SK-N-SH (cell line): ENCODE measurements at regions not wholly inside any gene's neighbourhood (a gene's known extent, or its start where the extent isn't known, plus 50 kb on each side); places are given as distances from the start of the nearest gene placed in this dataset.

Experiments
- CTCF ChIA-PET: fragments of 300-600, 350-600 bp; formaldehyde crosslinking; extraction: SDS; loops from one replicate; lab custom pipeline; 2021; lab: Yijun Ruan, JAX
- POLR2A ChIA-PET: fragments of 350-600 bp; sonication (Branson Sonifier 250); formaldehyde crosslinking; extraction: SDS; loops from one replicate; lab custom pipeline; 2020; ENCODE audit warnings: antibody characterized with exemption, inconsistent platforms; lab: Yijun Ruan, JAX
- DNase-seq: peaks from one replicate; pipeline ENCODE4 v3.0.0; 2012
- H2AFZ ChIP-seq: fragments of 200-600 bp; sonication (generic); 2 replicates; pipeline ENCODE4 v1.8.1; 2016; ENCODE audit warnings: antibody characterized with exemption, mild to moderate bottlenecking, low read depth
- H3F3A ChIP-seq: fragments of 200-600 bp; sonication (generic); replicated peaks from 2 replicates; pipeline ENCODE3; 2016; ENCODE audit warnings: antibody characterized with exemption, mild to moderate bottlenecking; ENCODE audit not compliant: insufficient read depth
- H3K27ac ChIP-seq, 2 experiments: fragments of 200-500 bp in 1 of 2; fragments of 200-600 bp in 1 of 2; sonication (Bioruptor generic) in 1 of 2; sonication (generic), shearing (Covaris generic) in 1 of 2; 2 replicates each; pipeline versions ENCODE4 v1.5.1 to v1.6.1; 2014 to 2016; ENCODE audit warnings: low read depth in 2 of 2, inconsistent platforms in 1 of 2, low read length in 1 of 2, mild to moderate bottlenecking in 1 of 2, mixed read lengths in 1 of 2
- H3K27me3 ChIP-seq: fragments of 200-600 bp; sonication (generic), shearing (Covaris generic); 2 replicates; pipeline ENCODE4 v1.6.1; 2016; ENCODE audit warnings: mixed run types; ENCODE audit not compliant: insufficient read depth
- H3K36me3 ChIP-seq, 2 experiments: fragments of 200-500 bp in 1 of 2; fragments of 200-600 bp in 1 of 2; sonication (Bioruptor generic) in 1 of 2; sonication (generic) in 1 of 2; replicated peaks in 1 of 2; 2 replicates each; pipeline versions ENCODE3 to v1.5.1; 2014 to 2016; ENCODE audit warnings: low read length in 1 of 2, mild to moderate bottlenecking in 1 of 2; ENCODE audit not compliant: insufficient read depth in 2 of 2, control insufficient read depth in 1 of 2
- H3K4me1 ChIP-seq, 2 experiments: fragments of 200-500 bp in 1 of 2; fragments of 200-600 bp in 1 of 2; sonication (Bioruptor generic) in 1 of 2; sonication (generic), shearing (Covaris generic) in 1 of 2; 2 replicates each; pipeline versions ENCODE4 v1.5.1 to v1.6.1; 2014 to 2016; ENCODE audit warnings: low read depth in 1 of 2, low read length in 1 of 2, mixed run types in 1 of 2; ENCODE audit not compliant: insufficient read depth in 2 of 2, control insufficient read depth in 1 of 2
- H3K4me2 ChIP-seq: fragments of 200-600 bp; sonication (generic), shearing (Covaris generic); 2 replicates; pipeline ENCODE4 v1.6.1; 2017; ENCODE audit warnings: mixed run types
- H3K4me3 ChIP-seq, 2 experiments: fragments of 200-500 bp in 1 of 2; fragments of 200-600 bp in 1 of 2; sonication (Bioruptor generic) in 1 of 2; sonication (generic), shearing (Covaris generic) in 1 of 2; 2 replicates each; pipeline versions ENCODE4 v1.5.1 to v1.8.1; 2014 to 2016; ENCODE audit warnings: low read depth in 2 of 2, inconsistent platforms in 1 of 2, low read length in 1 of 2, mild to moderate bottlenecking in 1 of 2, mixed read lengths in 1 of 2, moderate library complexity in 1 of 2
- H3K79me2 ChIP-seq: fragments of 200-600 bp; sonication (generic); 2 replicates; pipeline ENCODE4 v1.8.1; 2017; ENCODE audit warnings: mild to moderate bottlenecking; ENCODE audit not compliant: insufficient read depth
- H3K9ac ChIP-seq: fragments of 200-600 bp; sonication (generic); 2 replicates; pipeline ENCODE4 v1.6.1; 2017; ENCODE audit warnings: mixed run types
- H3K9me2 ChIP-seq: fragments of 200-600 bp; sonication (generic); 2 replicates; pipeline ENCODE4 v1.6.1; 2017; ENCODE audit warnings: mixed run types
- H3K9me3 ChIP-seq: fragments of 200-600 bp; sonication (generic); 2 replicates; pipeline ENCODE4 v1.6.1; 2017; ENCODE audit warnings: mixed run types, mild to moderate bottlenecking, moderate library complexity
- H4K20me1 ChIP-seq: fragments of 200-600 bp; sonication (generic); 2 replicates; pipeline ENCODE4 v1.6.1; 2017; ENCODE audit warnings: mild to moderate bottlenecking, mixed run types; ENCODE audit not compliant: insufficient read depth
- ELF1 ChIP-seq: IDR thresholded peaks from 2 replicates; pipeline ENCODE4 v1.4.0; 2012
- EP300 ChIP-seq, 2 experiments: IDR thresholded peaks; 2 replicates each; pipeline versions ENCODE4 v1.4.0 to v1.6.1; 2012; ENCODE audit warnings: borderline replicate concordance in 1 of 2, low read depth in 1 of 2, low read length in 1 of 2
- EZH2phosphoT487 ChIP-seq: fragments of 200-600 bp; sonication (generic); IDR thresholded peaks from 2 replicates; pipeline ENCODE4 v1.6.1; 2017; ENCODE audit warnings: low read depth, mixed run types, mild to moderate bottlenecking, antibody characterized with exemption, moderate library complexity, borderline replicate concordance
- FOSL2 ChIP-seq: IDR thresholded peaks from 2 replicates; pipeline ENCODE4 v1.4.0; 2012; ENCODE audit warnings: low read depth, mild to moderate bottlenecking, moderate library complexity, borderline replicate concordance
- IRF3 ChIP-seq: fragments of 150-350 bp; IDR thresholded peaks from 2 replicates; pipeline ENCODE4 v1.6.1; 2016; ENCODE audit warnings: mild to moderate bottlenecking, low read depth, low read length
- MAX ChIP-seq: IDR thresholded peaks from 2 replicates; pipeline ENCODE4 v1.4.0; 2012; ENCODE audit warnings: low read depth
- NFIC ChIP-seq: IDR thresholded peaks from 2 replicates; pipeline ENCODE4 v1.4.0; 2012; ENCODE audit warnings: borderline replicate concordance
- PBX3 ChIP-seq: IDR thresholded peaks from 2 replicates; pipeline ENCODE4; 2012
- RAD21 ChIP-seq: IDR thresholded peaks from 2 replicates; pipeline ENCODE4 v1.6.1; 2012; ENCODE audit warnings: mild to moderate bottlenecking, low read length
- RCOR1 ChIP-seq: fragments of 150-350 bp; IDR thresholded peaks from 2 replicates; pipeline ENCODE4 v1.6.1; 2017; ENCODE audit warnings: antibody characterized with exemption, low read length
- RFX5 ChIP-seq: IDR thresholded peaks from 2 replicates; pipeline ENCODE4 v1.6.1; 2012; ENCODE audit warnings: mild to moderate bottlenecking, improper control_type of control experiment, low read length
- RXRA ChIP-seq: IDR thresholded peaks from 2 replicates; pipeline ENCODE4 v1.4.0; 2012; ENCODE audit warnings: low read depth, mild to moderate bottlenecking, borderline replicate concordance
- TAF1 ChIP-seq: IDR thresholded peaks from 2 replicates; pipeline ENCODE4 v1.6.1; 2012; ENCODE audit warnings: low read depth, mild to moderate bottlenecking, low read length, moderate library complexity, borderline replicate concordance
- USF1 ChIP-seq: IDR thresholded peaks from 2 replicates; pipeline ENCODE4 v1.4.0; 2012; ENCODE audit warnings: low read depth, borderline replicate concordance
- WGBS: methylation state at CpG from one replicate; pipeline ENCODE4 v1.1.6; 2017; ENCODE audit warnings: low lambda C conversion rate; 5-methylcytosine and 5-hydroxymethylcytosine counted together

GRCh38 chr6:55089325-55089724, 85.0 kb upstream of the HCRTR2 start:
- no peak for DNase-seq
- Histone ChIP-seq H3K79me2 (no peaks in the 10 kb centered on the region), H3K9me2 (no peaks in the 10 kb centered on the region), H2AFZ (no peak overlapping the region), H4K20me1 (no peaks in the 10 kb centered on the region), H3K9ac (no peak overlapping the region), H3K27me3 (no peaks in the 10 kb centered on the region), H3K9me3 (no peaks in the 10 kb centered on the region), H3K4me3 (no peak overlapping the region), H3K4me1 (no peaks in the 10 kb centered on the region), H3K27ac (no peak overlapping the region), H3K4me2 (no peak overlapping the region), H3F3A (no peaks in the 10 kb centered on the region), H3K36me3 (no peaks in the 10 kb centered on the region)
- WGBS = 4% methylated on average over 2 of the region's 2 CpGs
- no peak for TF ChIP-seq USF1
- TF ChIP-seq RAD21 = no peak
- no peak for TF ChIP-seq RFX5
- TF ChIP-seq EP300 (IDR thresholded peaks at IDR 0.05; ENCODE audit: borderline replicate concordance in 1 of 2, low read depth in 1 of 2, low read length in 1 of 2) = no peak
- TF ChIP-seq NFIC = no peak
- no peak for TF ChIP-seq FOSL2
- TF ChIP-seq RXRA = no peak
- TF ChIP-seq MAX = no peak
- CTCF ChIA-PET = no interaction called here
- POLR2A ChIA-PET = no interaction called here

- H3K27me3 ChIP-seq = no peaks in the 10 kb centered on the region
- no peak overlapping the region for H3K9ac ChIP-seq
- no peaks in the 10 kb centered on the region for H3F3A ChIP-seq
- no peak overlapping the region for H3K4me2 ChIP-seq
- no peaks in the 10 kb centered on the region for H3K4me1 ChIP-seq
- 2% methylated on average over 3 of the region's 3 CpGs for WGBS
- no peak for DNase-seq
- no peaks in the 10 kb centered on the region for H3K36me3 ChIP-seq
- TF ChIP-seq FOSL2 (no peak), RCOR1 (no peak), IRF3 (no peak)
- H3K79me2 ChIP-seq = no peaks in the 10 kb centered on the region
- no peak overlapping the region for H3K27ac ChIP-seq
- no peak overlapping the region for H2AFZ ChIP-seq
- no peaks in the 10 kb centered on the region for H3K9me2 ChIP-seq
- no peaks in the 10 kb centered on the region for H3K9me3 ChIP-seq
- POLR2A ChIA-PET = no interaction called here
- CTCF ChIA-PET = no interaction called here
- H3K4me3 ChIP-seq = no peak overlapping the region
- H4K20me1 ChIP-seq = no peaks in the 10 kb centered on the region
Measured at GRCh38 chr6:55100686-55101085, 73.6 kb upstream of the HCRTR2 start.

GRCh38 chr6:55101157-55101556, 73.2 kb upstream of the HCRTR2 start:
- H3K9ac ChIP-seq = no peak overlapping the region
- no peaks in the 10 kb centered on the region for H3K9me2 ChIP-seq
- H3K36me3 ChIP-seq = no peaks in the 10 kb centered on the region
- no peaks in the 10 kb centered on the region for H3F3A ChIP-seq
- H3K79me2 ChIP-seq = no peaks in the 10 kb centered on the region
- CTCF ChIA-PET = no interaction called here
- H3K27ac ChIP-seq = no peak overlapping the region
- H2AFZ ChIP-seq = no peak overlapping the region
- POLR2A ChIA-PET = no interaction called here
- no peaks in the 10 kb centered on the region for H3K27me3 ChIP-seq
- no peaks in the 10 kb centered on the region for H3K9me3 ChIP-seq
- 21% methylated on average over 2 of the region's 2 CpGs for WGBS
- no peak overlapping the region for H3K4me2 ChIP-seq
- TF ChIP-seq TAF1 (no peak), PBX3 (no peak), ELF1 (no peak), EZH2phosphoT487 (no peak)
- TF ChIP-seq, all 33 proteins: peak for 0
- no peaks in the 10 kb centered on the region for H4K20me1 ChIP-seq
- no peak for DNase-seq
- no peaks in the 10 kb centered on the region for H3K4me1 ChIP-seq
- H3K4me3 ChIP-seq = no peak overlapping the region
